Natural killer cell (primary cell): ENCODE measurements at regions not wholly inside any gene's neighbourhood (a gene's known extent, or its start where the extent isn't known, plus 50 kb on each side); places are given as distances from the start of the nearest gene placed in this dataset.

Experiments
- ATAC-seq, 3 donors: fragments of 150-1000 bp in 2 of 3; fragments of 200-7000 bp in 1 of 3; cut with Tn5 transposase; 1 replicate in 1 of 3; 2 replicates in 2 of 3; pipeline ENCODE4 v1.10.0; 2021; ENCODE audit warnings: mild to moderate bottlenecking in 2 of 3, moderate library complexity in 2 of 3
- DNase-seq, 2 donors: peaks; one replicate each; pipeline versions ENCODE4 v3.0.0 to v3.0.0-alpha.2; 2013 to 2021; ENCODE audit warnings: mixed read lengths in 1 of 2
- H3K27ac ChIP-seq: one replicate; pipeline ENCODE4 v1.5.1; 2013; ENCODE audit warnings: mild to moderate bottlenecking, low read length
- H3K27me3 ChIP-seq: one replicate; pipeline ENCODE4 v1.6.1; 2013; ENCODE audit warnings: low read length; ENCODE audit not compliant: control insufficient read depth, insufficient read depth
- H3K36me3 ChIP-seq: one replicate; pipeline ENCODE4 v1.6.1; 2013; ENCODE audit warnings: low read length; ENCODE audit not compliant: control insufficient read depth, insufficient read depth
- H3K4me1 ChIP-seq: one replicate; pipeline ENCODE4 v1.6.1; 2013; ENCODE audit warnings: low read length; ENCODE audit not compliant: control insufficient read depth, insufficient read depth
- H3K4me3 ChIP-seq: one replicate; pipeline ENCODE4 v1.5.1; 2013; ENCODE audit warnings: low read length
- H3K9me3 ChIP-seq: one replicate; pipeline ENCODE4 v1.6.1; 2013; ENCODE audit warnings: low read length; ENCODE audit not compliant: control insufficient read depth, insufficient read depth
- H3K27ac Mint-ChIP-seq, 2 donors: one replicate each; pipeline ENCODE4 v1.8.0; 2022; ENCODE audit warnings: mild to moderate bottlenecking in 2 of 2, mixed read lengths in 2 of 2, moderate library complexity in 1 of 2
- H3K27me3 Mint-ChIP-seq, 2 donors: one replicate each; pipeline ENCODE4 v1.8.0; 2022; ENCODE audit warnings: low read depth in 2 of 2, mixed read lengths in 2 of 2
- H3K36me3 Mint-ChIP-seq: one replicate; pipeline ENCODE4 v1.8.0; 2022; ENCODE audit warnings: mixed read lengths
- H3K4me1 Mint-ChIP-seq, 2 donors: one replicate each; pipeline ENCODE4 v1.8.0; 2022; ENCODE audit warnings: mixed read lengths in 2 of 2
- H3K4me3 Mint-ChIP-seq: one replicate; pipeline ENCODE4 v1.8.0; 2022; ENCODE audit warnings: mild to moderate bottlenecking, moderate library complexity, mixed read lengths
- H3K9me3 Mint-ChIP-seq, 2 donors: one replicate each; pipeline ENCODE4 v1.8.0; 2022; ENCODE audit warnings: mixed read lengths in 2 of 2
- CTCF ChIP-seq: fragments of 200-600 bp; IDR thresholded peaks from one replicate; pipeline ENCODE4 v1.8.0; 2022; ENCODE audit warnings: antibody characterized with exemption
- WGBS: methylation state at CpG from one replicate; pipeline ENCODE4 v1.1.7; 2013; ENCODE audit warnings: missing lambda C conversion rate; ENCODE audit not compliant: insufficient coverage; 5-methylcytosine and 5-hydroxymethylcytosine counted together
- intact Hi-C: fragments of 100-400 bp; cut with micrococcal nuclease; formaldehyde crosslinking; loops from one replicate; pipeline ENCODE4 v1.14.2; 2022

GRCh38 chr17:77472468-77473310 is 331.9 kb downstream of the SEC14L1 start:
- Histone ChIP-seq H3K36me3 (peaks cover 31% of the 10 kb centered on the region), H3K9me3 (no peaks in the 10 kb centered on the region), H3K27me3 (no peaks in the 10 kb centered on the region), H3K4me3 (no peak overlapping the region), H3K4me1 (peaks cover 97% of the 10 kb centered on the region), H3K27ac (peak overlapping the region; percentile 23)
- Mint-ChIP-seq H3K4me1 (peaks cover 90 to 100% of the 10 kb centered on the region in 2 donors), H3K9me3 (peaks cover 0 to 6% of the 10 kb centered on the region in 2 donors), H3K4me3 (peak overlapping the region; percentile 52), H3K36me3 (no peaks in the 10 kb centered on the region), H3K27ac (peak overlapping the region; percentile 60 to 78), H3K27me3 (no peaks in the 10 kb centered on the region)
- peak in 1 of 2 donors; percentile 58 for DNase-seq
- no peak for ATAC-seq
- intact Hi-C loops: no loop called here
- TF ChIP-seq CTCF: no peak
- 47% methylated on average over 10 of the region's 10 CpGs for WGBS

GRCh38 chr17:77473615-77474226 is 333.0 kb downstream of the SEC14L1 start:
- intact Hi-C loops: no loop called here

GRCh38 chr17:77474292-77474988 is 333.7 kb downstream of the SEC14L1 start:
- H3K9me3 ChIP-seq: no peaks in the 10 kb centered on the region
- Mint-ChIP-seq H3K27ac (peak overlapping the region; percentile 78 to 82), H3K27me3 (no peaks in the 10 kb centered on the region), H3K9me3 (peaks cover 0 to 6% of the 10 kb centered on the region in 2 donors), H3K36me3 (no peaks in the 10 kb centered on the region), H3K4me1 (peaks cover 92 to 96% of the 10 kb centered on the region in 2 donors), H3K4me3 (peak overlapping the region; percentile 82)
- peaks cover 97% of the 10 kb centered on the region for H3K4me1 ChIP-seq
- intact Hi-C loops: no loop called here
- H3K36me3 ChIP-seq: peaks cover 27% of the 10 kb centered on the region
- ATAC-seq (no peak), DNase-seq (no peak)
- no peaks in the 10 kb centered on the region for H3K27me3 ChIP-seq
- 84% methylated on average over 11 of the region's 12 CpGs for WGBS
- no peak for TF ChIP-seq CTCF
- H3K4me3 ChIP-seq: no peak overlapping the region
- peak overlapping the region; percentile 4 for H3K27ac ChIP-seq

More at GRCh38 chr17:77473615-77474226, 333.0 kb downstream of the SEC14L1 start:
- H3K27ac ChIP-seq: peak overlapping the region; percentile 0
- Mint-ChIP-seq H3K36me3 (no peaks in the 10 kb centered on the region), H3K27me3 (no peaks in the 10 kb centered on the region), H3K9me3 (peaks cover 0 to 6% of the 10 kb centered on the region in 2 donors), H3K4me1 (peaks cover 92 to 96% of the 10 kb centered on the region in 2 donors), H3K4me3 (peak overlapping the region; percentile 0), H3K27ac (peak overlapping the region; percentile 14 to 78)
- DNase-seq (no peak), ATAC-seq (no peak)
- H3K27me3 ChIP-seq: no peaks in the 10 kb centered on the region
- H3K36me3 ChIP-seq: peaks cover 27% of the 10 kb centered on the region
- peaks cover 97% of the 10 kb centered on the region for H3K4me1 ChIP-seq
- no peaks in the 10 kb centered on the region for H3K9me3 ChIP-seq
- no peak overlapping the region for H3K4me3 ChIP-seq
- TF ChIP-seq CTCF: no peak
- WGBS: 64% methylated on average over 6 of the region's 6 CpGs
